Effector memory CD8-positive, alpha-beta T cell (primary cell): ENCODE measurements at regions not wholly inside any gene's neighbourhood (a gene's known extent, or its start where the extent isn't known, plus 50 kb on each side); places are given as distances from the start of the nearest gene placed in this dataset.

ENCODE experiments used
- ATAC-seq: fragments of 150-1000 bp; cut with Tn5 transposase; replicated peaks from 2 replicates; pipeline ENCODE4 v1.10.0; 2021; ENCODE audit warnings: mild to moderate bottlenecking, moderate library complexity
- DNase-seq, 3 experiments: peaks; one replicate each; pipeline ENCODE4 v3.0.0; 2021
- H3K27ac Mint-ChIP-seq, 2 donors: one replicate each; pipeline ENCODE4 v1.8.0; 2022; ENCODE audit warnings: mild to moderate bottlenecking in 2 of 2, mixed read lengths in 2 of 2, moderate library complexity in 2 of 2
- H3K27me3 Mint-ChIP-seq, 2 donors: one replicate each; pipeline ENCODE4 v1.8.0; 2022; ENCODE audit warnings: mixed read lengths in 2 of 2
- H3K36me3 Mint-ChIP-seq: one replicate; pipeline ENCODE4 v1.8.0; 2022; ENCODE audit warnings: mild to moderate bottlenecking, moderate library complexity, mixed read lengths; ENCODE audit not compliant: insufficient read depth
- H3K4me1 Mint-ChIP-seq, 2 donors: one replicate each; pipeline ENCODE4 v1.8.0; 2022; ENCODE audit warnings: low read depth in 2 of 2, mixed read lengths in 2 of 2
- H3K4me3 Mint-ChIP-seq, 2 donors: one replicate each; pipeline ENCODE4 v1.8.0; 2022; ENCODE audit warnings: mild to moderate bottlenecking in 2 of 2, mixed read lengths in 2 of 2, moderate library complexity in 2 of 2
- H3K9me3 Mint-ChIP-seq, 2 donors: one replicate each; pipeline ENCODE4 v1.8.0; 2022; ENCODE audit warnings: mixed read lengths in 2 of 2

- Mint-ChIP-seq H3K36me3 (peaks cover 3% of the 10 kb centered on the region), H3K4me1 (peaks cover 0 to 5% of the 10 kb centered on the region in 2 donors), H3K27ac (no peak overlapping the region), H3K9me3 (peaks cover 0 to 8% of the 10 kb centered on the region in 2 donors), H3K4me3 (no peak overlapping the region), H3K27me3 (peaks cover 13 to 28% of the 10 kb centered on the region in 2 donors)
- ATAC-seq (no peak), DNase-seq (no peak)
Measured at GRCh38 chr7:340979-341694, 51.2 kb downstream of the FOXL3 start.

GRCh38 chr7:341841-342638 is 52.1 kb downstream of the FOXL3 start:
- peaks cover 3% of the 10 kb centered on the region for H3K36me3 Mint-ChIP-seq
- peaks cover 0 to 5% of the 10 kb centered on the region in 2 donors for H3K4me1 Mint-ChIP-seq
- DNase-seq (no peak), ATAC-seq (no peak)
- H3K27me3 Mint-ChIP-seq = peaks cover 13 to 28% of the 10 kb centered on the region in 2 donors
- H3K4me3 Mint-ChIP-seq = no peak overlapping the region
- H3K9me3 Mint-ChIP-seq = peaks cover 3 to 8% of the 10 kb centered on the region in 2 donors
- no peak overlapping the region for H3K27ac Mint-ChIP-seq

DNA sequence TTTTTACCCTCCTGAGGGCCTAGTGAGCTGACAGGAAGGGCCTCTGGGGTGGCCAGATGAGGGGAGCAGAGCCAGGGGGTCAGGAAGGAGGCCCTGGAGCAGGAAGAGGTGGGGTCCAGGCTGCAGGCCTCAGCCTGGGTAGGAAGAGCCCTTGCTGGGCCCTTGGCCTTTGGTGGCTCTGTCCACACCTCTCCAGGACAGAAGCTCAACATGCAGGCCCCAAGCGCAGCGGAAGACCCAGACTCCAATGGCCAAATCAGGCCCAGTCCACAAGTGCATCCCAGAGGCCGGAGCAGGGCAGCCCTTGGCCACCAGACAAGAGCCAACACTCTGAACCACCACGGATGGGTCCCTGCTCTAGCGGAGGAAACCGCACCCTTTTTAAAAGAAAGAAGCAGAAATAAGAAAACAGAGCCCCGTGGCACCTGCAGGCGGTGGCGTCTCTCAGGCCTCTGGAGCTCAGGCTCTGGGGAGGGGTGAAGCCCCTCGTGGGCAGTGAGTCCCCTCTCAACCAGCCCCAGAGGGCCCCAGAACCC is 52.8 kb downstream of the FOXL3 start:
- Mint-ChIP-seq H3K36me3 (peaks cover 3% of the 10 kb centered on the region), H3K27ac (no peak overlapping the region), H3K4me3 (no peak overlapping the region), H3K9me3 (peaks cover 7 to 8% of the 10 kb centered on the region in 2 donors), H3K4me1 (peaks cover 0 to 5% of the 10 kb centered on the region in 2 donors), H3K27me3 (peaks cover 13 to 28% of the 10 kb centered on the region in 2 donors)
- ATAC-seq = no peak
- DNase-seq = no peak

DNA sequence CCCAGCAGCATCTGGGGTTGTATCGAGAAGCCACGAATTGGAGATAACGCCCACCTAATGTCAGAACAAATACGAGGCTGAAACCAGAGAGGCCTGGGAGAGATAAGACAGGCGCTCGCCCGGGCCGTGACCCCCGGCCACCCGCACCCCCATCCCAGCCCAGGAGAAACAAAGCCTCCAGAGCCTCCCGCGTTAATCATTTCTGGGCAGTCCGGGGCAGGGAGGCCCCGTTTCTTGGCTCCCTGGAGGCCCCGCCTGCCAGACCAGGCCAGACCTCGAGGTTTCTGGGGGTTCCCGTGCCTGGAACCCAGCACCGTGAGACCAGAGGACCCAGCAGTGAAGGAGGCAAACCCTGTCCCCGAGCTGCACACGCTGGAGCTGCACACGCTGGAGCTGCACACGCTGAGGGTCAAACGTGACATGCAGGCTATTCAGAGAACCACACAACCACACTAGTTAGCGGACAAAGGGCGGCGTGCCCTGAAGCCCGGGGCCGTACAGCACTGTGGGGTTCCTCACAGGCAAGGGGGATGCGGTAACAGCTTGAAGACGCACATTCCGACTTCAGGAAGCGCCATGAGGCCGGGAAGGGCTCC is 53.4 kb downstream of the FOXL3 start:
- H3K27me3 Mint-ChIP-seq = peaks cover 13 to 28% of the 10 kb centered on the region in 2 donors
- no peak for DNase-seq
- peaks cover 3% of the 10 kb centered on the region for H3K36me3 Mint-ChIP-seq
- no peak overlapping the region for H3K27ac Mint-ChIP-seq
- peaks cover 8% of the 10 kb centered on the region in 2 donors for H3K9me3 Mint-ChIP-seq
- no peak for ATAC-seq
- peaks cover 0 to 5% of the 10 kb centered on the region in 2 donors for H3K4me1 Mint-ChIP-seq
- H3K4me3 Mint-ChIP-seq = no peak overlapping the region

DNA sequence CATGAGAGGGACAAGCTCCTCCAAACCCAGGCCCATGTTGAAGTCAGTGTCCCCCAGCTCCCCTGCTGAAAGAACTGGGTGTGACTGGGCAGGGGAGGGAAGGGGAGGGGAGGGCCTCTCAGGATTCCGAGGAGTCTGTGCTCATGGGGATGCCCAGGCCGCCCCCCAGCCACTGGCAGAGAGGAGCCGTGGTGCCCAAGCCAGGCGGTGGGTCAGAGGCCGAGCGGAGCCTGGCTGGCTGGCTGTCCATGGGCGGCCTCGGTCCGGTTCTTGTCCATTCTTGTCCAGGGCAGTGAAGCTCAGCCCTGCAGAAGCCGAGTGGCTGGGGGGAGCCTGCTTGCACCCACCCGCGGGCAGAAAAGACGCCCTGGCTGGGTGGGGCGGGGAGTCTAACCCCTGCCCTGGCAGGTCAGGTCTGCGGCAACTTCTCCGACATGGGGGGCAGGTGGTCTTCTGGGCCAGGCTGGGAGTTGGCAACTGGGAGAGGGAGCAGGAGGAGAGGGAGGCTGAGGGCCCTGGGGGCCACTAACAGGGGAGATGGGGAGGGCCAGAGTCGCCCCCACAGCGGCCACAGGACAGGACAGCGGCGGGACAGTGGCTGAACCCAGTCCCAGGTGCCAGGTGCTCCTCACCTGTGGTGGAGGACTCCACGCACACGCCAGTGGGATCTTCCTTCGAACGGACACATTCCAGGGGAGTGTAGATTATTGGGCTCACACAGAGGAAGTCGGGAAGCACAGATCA is 54.1 kb downstream of the FOXL3 start:
- H3K36me3 Mint-ChIP-seq = peaks cover 3% of the 10 kb centered on the region
- ATAC-seq (no peak), DNase-seq (no peak)
- no peak overlapping the region for H3K4me3 Mint-ChIP-seq
- H3K4me1 Mint-ChIP-seq = peaks cover 0 to 7% of the 10 kb centered on the region in 2 donors
- H3K9me3 Mint-ChIP-seq = peaks cover 8% of the 10 kb centered on the region in 2 donors
- peaks cover 13 to 28% of the 10 kb centered on the region in 2 donors for H3K27me3 Mint-ChIP-seq
- H3K27ac Mint-ChIP-seq = no peak overlapping the region

- no peak overlapping the region for H3K4me3 Mint-ChIP-seq
- peaks cover 8 to 28% of the 10 kb centered on the region in 2 donors for H3K27me3 Mint-ChIP-seq
- H3K9me3 Mint-ChIP-seq = peaks cover 8% of the 10 kb centered on the region in 2 donors
- no peak for DNase-seq
- ATAC-seq = no peak
- H3K27ac Mint-ChIP-seq = no peak overlapping the region
- peaks cover 3% of the 10 kb centered on the region for H3K36me3 Mint-ChIP-seq
- H3K4me1 Mint-ChIP-seq = peaks cover 0 to 8% of the 10 kb centered on the region in 2 donors
Measured at GRCh38 chr7:344608-344994, 54.6 kb downstream of the FOXL3 start.

- Mint-ChIP-seq H3K9me3 (peaks cover 8% of the 10 kb centered on the region in 2 donors), H3K4me1 (peaks cover 0 to 8% of the 10 kb centered on the region in 2 donors), H3K36me3 (peaks cover 3% of the 10 kb centered on the region), H3K27me3 (peaks cover 6 to 13% of the 10 kb centered on the region in 2 donors), H3K27ac (no peak overlapping the region), H3K4me3 (no peak overlapping the region)
- ATAC-seq (no peak), DNase-seq (no peak)
Measured at GRCh38 chr7:346116-346898, 56.3 kb downstream of the FOXL3 start.

DNA sequence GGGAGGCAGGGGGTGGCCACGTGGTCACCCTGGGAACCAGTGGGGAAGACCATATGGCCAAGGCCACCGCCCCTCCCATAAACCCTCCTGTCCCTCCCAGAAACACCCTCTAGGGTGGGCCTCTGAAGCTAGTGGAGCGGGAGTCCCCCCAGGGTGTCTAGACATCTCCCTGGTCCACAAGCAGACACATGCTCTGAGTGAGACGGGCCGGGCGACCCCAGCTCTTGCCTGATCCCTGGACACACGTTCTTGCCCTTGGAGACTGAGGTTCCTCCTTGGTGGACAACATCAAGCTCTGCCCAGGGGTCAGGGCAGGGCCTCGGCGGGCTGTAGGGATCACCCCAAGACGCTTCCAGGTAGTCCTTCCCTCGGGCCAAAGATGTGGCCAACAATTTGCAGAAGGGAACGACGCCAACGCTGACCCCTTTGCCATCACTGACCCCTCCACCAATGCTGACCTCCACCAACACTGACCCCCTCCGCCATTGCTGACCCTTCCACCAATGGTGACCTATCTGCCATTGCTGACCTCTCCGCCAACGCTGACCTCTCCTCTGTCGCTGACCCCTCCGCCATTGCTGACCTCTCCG is 57.1 kb downstream of the FOXL3 start:
- peaks cover 8% of the 10 kb centered on the region in 2 donors for H3K9me3 Mint-ChIP-seq
- H3K36me3 Mint-ChIP-seq = peaks cover 6% of the 10 kb centered on the region
- peak overlapping the region in 1 of 2 donors; percentile 22 for H3K27ac Mint-ChIP-seq
- H3K4me3 Mint-ChIP-seq = no peak overlapping the region
- no peak for ATAC-seq
- peaks cover 6 to 14% of the 10 kb centered on the region in 2 donors for H3K4me1 Mint-ChIP-seq
- no peak for DNase-seq
- H3K27me3 Mint-ChIP-seq = peaks cover 5% of the 10 kb centered on the region in 2 donors

- Mint-ChIP-seq H3K27ac (peak overlapping the region in 1 of 2 donors; percentile 22), H3K27me3 (no peaks in the 10 kb centered on the region), H3K36me3 (peaks cover 6% of the 10 kb centered on the region), H3K4me3 (no peak overlapping the region), H3K4me1 (peaks cover 13 to 15% of the 10 kb centered on the region in 2 donors), H3K9me3 (peaks cover 8% of the 10 kb centered on the region in 2 donors)
- DNase-seq (no peak), ATAC-seq (no peak)
Measured at GRCh38 chr7:347644-348479, 57.9 kb downstream of the FOXL3 start.

GRCh38 chr7:348480-348844 is 58.5 kb downstream of the FOXL3 start:
- Mint-ChIP-seq H3K36me3 (peaks cover 6% of the 10 kb centered on the region), H3K27me3 (no peaks in the 10 kb centered on the region), H3K27ac (peak overlapping the region in 1 of 2 donors; percentile 20), H3K4me1 (peaks cover 13 to 15% of the 10 kb centered on the region in 2 donors), H3K4me3 (no peak overlapping the region), H3K9me3 (peaks cover 8% of the 10 kb centered on the region in 2 donors)
- ATAC-seq = no peak
- DNase-seq = no peak

DNA sequence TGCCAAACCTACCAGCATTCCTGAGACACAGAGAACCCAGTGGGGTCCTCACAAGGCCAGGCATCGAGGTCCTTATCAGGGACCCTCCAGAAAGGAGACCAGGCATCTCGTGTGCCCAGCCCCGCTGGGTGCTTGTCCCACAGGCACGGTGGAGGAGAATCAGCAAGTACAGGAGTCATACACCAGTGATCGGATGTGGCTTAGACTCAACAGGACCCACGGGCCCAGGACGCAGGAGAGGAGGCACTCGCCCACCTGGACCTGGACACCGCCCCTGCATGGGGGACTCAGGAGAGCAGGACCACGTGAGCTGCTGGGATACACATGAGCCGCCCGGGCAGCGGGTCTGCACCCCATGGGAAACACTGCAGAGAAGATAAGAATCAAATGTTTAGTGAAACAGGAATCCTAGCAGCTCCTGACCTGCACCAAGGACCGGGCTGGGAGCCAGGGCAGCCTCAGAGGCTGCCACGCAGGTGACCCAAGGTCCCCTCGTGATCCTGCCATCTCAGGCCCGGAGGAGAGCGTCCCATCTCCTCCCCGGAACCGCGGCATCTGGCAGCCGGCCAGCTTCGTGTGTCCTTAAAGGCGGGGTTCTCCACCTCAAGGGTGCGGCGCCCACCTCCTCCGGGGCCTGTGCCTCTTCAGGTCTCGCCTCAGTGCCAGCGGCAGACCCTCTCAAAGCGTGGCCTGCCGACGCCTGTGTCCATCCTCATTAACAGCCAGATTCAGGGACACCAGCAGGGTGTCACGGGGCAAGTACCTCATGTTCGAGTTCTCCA is 59.2 kb downstream of the FOXL3 start:
- Mint-ChIP-seq H3K4me1 (peaks cover 13 to 15% of the 10 kb centered on the region in 2 donors), H3K4me3 (no peak overlapping the region), H3K27me3 (no peaks in the 10 kb centered on the region), H3K27ac (peak overlapping the region in 1 of 2 donors; percentile 20), H3K9me3 (peaks cover 8% of the 10 kb centered on the region in 2 donors), H3K36me3 (peaks cover 6% of the 10 kb centered on the region)
- no peak for DNase-seq
- ATAC-seq = no peak
